H1 (cell line): ENCODE measurements at regions not wholly inside any gene's neighbourhood (a gene's known extent, or its start where the extent isn't known, plus 50 kb on each side); places are given as distances from the start of the nearest gene placed in this dataset.

Experiments
- CHD2 ChIP-seq: IDR thresholded peaks from 2 replicates; pipeline ENCODE4 v1.6.1; 2012; ENCODE audit warnings: low read length, improper control_type of control experiment
- RBBP5 ChIP-seq: IDR thresholded peaks from 2 replicates; pipeline ENCODE4 v1.7.1; 2012; ENCODE audit warnings: low read depth, mild to moderate bottlenecking, inconsistent platforms, low read length, moderate library complexity, borderline replicate concordance
- TF ChIP-seq, protein P1 (sequence below): fragments of 300-600 bp; sonication (generic); IDR thresholded peaks from 2 replicates; pipeline ENCODE4 v1.7.1; 2012; ENCODE audit warnings: low read length, moderate library complexity, mild to moderate bottlenecking, inconsistent platforms; ENCODE audit not compliant: insufficient replicate concordance

DNA sequence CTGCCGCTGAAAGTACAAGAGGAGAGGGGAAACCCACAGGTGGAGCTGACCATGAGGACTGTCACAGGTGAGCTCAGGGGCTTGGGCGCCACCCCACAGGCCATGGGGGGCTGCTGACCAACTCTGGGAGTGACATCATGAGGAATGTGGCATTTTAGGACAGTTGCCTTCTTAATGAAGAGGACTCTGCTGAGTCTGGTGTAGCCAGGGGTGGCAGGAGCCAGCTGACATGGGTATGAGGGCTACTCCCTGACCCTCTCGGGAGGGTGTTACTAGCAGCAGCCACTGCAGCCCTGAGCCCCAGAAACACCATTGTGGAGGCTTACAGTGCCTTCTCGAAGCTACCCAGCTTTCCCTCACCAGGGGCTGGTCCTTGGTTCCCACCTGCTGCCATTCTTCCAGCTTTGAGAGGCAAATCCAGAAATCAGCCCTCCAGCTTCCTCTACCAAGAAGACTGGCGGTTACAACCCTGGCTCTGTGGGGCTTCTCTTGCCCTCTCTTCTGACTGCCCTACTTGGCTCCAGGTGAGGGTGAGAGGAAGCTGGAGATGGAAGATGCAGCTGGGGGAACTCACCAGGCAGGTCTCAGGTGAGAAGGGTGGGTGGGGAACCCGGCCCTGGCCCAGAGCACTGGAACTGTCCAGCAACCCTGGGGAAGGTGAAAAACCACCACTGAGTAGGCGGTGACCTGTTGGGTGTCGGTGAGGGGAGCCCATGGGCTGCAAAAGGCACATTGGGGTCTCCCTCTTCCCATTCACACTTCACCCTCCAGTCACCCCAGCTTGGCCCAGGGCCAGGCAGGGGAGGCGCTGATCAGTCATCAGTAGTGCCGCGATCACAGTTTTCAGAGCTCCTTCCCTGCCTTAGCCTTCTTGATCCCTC, 98.5 kb downstream of the MCFD2 start (continued):
- TF ChIP-seq RBBP5, result no peak
- TF ChIP-seq, protein P1, sequence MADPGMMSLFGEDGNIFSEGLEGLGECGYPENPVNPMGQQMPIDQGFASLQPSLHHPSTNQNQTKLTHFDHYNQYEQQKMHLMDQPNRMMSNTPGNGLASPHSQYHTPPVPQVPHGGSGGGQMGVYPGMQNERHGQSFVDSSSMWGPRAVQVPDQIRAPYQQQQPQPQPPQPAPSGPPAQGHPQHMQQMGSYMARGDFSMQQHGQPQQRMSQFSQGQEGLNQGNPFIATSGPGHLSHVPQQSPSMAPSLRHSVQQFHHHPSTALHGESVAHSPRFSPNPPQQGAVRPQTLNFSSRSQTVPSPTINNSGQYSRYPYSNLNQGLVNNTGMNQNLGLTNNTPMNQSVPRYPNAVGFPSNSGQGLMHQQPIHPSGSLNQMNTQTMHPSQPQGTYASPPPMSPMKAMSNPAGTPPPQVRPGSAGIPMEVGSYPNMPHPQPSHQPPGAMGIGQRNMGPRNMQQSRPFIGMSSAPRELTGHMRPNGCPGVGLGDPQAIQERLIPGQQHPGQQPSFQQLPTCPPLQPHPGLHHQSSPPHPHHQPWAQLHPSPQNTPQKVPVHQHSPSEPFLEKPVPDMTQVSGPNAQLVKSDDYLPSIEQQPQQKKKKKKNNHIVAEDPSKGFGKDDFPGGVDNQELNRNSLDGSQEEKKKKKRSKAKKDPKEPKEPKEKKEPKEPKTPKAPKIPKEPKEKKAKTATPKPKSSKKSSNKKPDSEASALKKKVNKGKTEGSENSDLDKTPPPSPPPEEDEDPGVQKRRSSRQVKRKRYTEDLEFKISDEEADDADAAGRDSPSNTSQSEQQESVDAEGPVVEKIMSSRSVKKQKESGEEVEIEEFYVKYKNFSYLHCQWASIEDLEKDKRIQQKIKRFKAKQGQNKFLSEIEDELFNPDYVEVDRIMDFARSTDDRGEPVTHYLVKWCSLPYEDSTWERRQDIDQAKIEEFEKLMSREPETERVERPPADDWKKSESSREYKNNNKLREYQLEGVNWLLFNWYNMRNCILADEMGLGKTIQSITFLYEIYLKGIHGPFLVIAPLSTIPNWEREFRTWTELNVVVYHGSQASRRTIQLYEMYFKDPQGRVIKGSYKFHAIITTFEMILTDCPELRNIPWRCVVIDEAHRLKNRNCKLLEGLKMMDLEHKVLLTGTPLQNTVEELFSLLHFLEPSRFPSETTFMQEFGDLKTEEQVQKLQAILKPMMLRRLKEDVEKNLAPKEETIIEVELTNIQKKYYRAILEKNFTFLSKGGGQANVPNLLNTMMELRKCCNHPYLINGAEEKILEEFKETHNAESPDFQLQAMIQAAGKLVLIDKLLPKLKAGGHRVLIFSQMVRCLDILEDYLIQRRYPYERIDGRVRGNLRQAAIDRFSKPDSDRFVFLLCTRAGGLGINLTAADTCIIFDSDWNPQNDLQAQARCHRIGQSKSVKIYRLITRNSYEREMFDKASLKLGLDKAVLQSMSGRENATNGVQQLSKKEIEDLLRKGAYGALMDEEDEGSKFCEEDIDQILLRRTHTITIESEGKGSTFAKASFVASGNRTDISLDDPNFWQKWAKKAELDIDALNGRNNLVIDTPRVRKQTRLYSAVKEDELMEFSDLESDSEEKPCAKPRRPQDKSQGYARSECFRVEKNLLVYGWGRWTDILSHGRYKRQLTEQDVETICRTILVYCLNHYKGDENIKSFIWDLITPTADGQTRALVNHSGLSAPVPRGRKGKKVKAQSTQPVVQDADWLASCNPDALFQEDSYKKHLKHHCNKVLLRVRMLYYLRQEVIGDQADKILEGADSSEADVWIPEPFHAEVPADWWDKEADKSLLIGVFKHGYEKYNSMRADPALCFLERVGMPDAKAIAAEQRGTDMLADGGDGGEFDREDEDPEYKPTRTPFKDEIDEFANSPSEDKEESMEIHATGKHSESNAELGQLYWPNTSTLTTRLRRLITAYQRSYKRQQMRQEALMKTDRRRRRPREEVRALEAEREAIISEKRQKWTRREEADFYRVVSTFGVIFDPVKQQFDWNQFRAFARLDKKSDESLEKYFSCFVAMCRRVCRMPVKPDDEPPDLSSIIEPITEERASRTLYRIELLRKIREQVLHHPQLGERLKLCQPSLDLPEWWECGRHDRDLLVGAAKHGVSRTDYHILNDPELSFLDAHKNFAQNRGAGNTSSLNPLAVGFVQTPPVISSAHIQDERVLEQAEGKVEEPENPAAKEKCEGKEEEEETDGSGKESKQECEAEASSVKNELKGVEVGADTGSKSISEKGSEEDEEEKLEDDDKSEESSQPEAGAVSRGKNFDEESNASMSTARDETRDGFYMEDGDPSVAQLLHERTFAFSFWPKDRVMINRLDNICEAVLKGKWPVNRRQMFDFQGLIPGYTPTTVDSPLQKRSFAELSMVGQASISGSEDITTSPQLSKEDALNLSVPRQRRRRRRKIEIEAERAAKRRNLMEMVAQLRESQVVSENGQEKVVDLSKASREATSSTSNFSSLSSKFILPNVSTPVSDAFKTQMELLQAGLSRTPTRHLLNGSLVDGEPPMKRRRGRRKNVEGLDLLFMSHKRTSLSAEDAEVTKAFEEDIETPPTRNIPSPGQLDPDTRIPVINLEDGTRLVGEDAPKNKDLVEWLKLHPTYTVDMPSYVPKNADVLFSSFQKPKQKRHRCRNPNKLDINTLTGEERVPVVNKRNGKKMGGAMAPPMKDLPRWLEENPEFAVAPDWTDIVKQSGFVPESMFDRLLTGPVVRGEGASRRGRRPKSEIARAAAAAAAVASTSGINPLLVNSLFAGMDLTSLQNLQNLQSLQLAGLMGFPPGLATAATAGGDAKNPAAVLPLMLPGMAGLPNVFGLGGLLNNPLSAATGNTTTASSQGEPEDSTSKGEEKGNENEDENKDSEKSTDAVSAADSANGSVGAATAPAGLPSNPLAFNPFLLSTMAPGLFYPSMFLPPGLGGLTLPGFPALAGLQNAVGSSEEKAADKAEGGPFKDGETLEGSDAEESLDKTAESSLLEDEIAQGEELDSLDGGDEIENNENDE, result no peak
- TF ChIP-seq CHD2, result no peak
